Activated B cell treated with CpG ODN at 0.5 μM for 24 hours (primary cell): ENCODE measurements at regions not wholly inside any gene's neighbourhood (a gene's known extent, or its start where the extent isn't known, plus 50 kb on each side); places are given as distances from the start of the nearest gene placed in this dataset.

Experiments used
- ATAC-seq: fragments of 200-7000 bp; cut with Tn5 transposase; one replicate; pipeline ENCODE4 v1.10.0; 2021; ENCODE audit warnings: low read depth, mild to moderate bottlenecking, moderate library complexity
- CTCF ChIA-PET: fragments of 350-600 bp; sonication (Branson Sonifier 250); formaldehyde crosslinking; loops from one replicate; lab custom pipeline; 2021; ENCODE audit warnings: antibody characterized with exemption; lab: Charles Lee
- POLR2A ChIA-PET: fragments of 350-600 bp; sonication (Branson Sonifier 250); formaldehyde crosslinking; loops from one replicate; lab custom pipeline; 2021; ENCODE audit warnings: antibody characterized with exemption; lab: Charles Lee
- DNase-seq: peaks from one replicate; pipeline ENCODE4 v3.0.0; 2022
- H3K27ac Mint-ChIP-seq: one replicate; pipeline ENCODE4 v1.8.0; 2020; ENCODE audit warnings: mixed read lengths
- H3K27me3 Mint-ChIP-seq: one replicate; pipeline ENCODE4 v1.8.0; 2021; ENCODE audit warnings: mixed read lengths
- H3K36me3 Mint-ChIP-seq: one replicate; pipeline ENCODE4 v1.8.0; 2021; ENCODE audit warnings: low read depth, mixed read lengths
- H3K4me1 Mint-ChIP-seq: one replicate; pipeline ENCODE4 v1.8.0; 2021; ENCODE audit warnings: mixed read lengths
- H3K4me3 Mint-ChIP-seq: one replicate; pipeline ENCODE4 v1.8.0; 2020; ENCODE audit warnings: mild to moderate bottlenecking, mixed read lengths
- H3K9me3 Mint-ChIP-seq: one replicate; pipeline ENCODE4 v1.8.0; 2020; ENCODE audit warnings: mixed read lengths
- intact Hi-C: fragments of 100-400 bp; cut with micrococcal nuclease; formaldehyde crosslinking; loops from one replicate; pipeline ENCODE4 v1.15.1; 2024
- TF ChIP-seq, protein P1 (sequence below): fragments of 200-600 bp; IDR thresholded peaks from one replicate; pipeline ENCODE4 v1.8.0; 2022; ENCODE audit warnings: antibody characterized with exemption, mild to moderate bottlenecking

DNA sequence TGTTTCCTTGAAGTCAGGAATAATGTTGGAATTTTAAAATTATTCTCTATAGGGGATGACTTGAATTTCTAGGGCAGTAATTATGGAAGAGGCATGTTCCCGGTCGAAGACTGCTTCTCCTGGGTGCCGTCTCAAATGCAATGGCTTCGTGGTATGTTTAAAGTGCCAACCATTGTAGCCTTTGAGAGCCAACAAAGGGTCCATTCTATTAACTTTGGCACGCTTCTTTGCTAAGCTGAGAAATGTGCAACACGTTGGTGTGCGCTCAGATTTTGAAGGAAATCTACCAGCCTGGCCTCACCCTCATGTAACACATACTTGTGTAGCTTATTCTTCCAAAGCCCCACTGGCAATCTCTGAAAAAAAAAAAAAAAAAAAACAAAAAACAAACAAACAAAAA, 221.2 kb upstream of the ANKH start:
- CTCF ChIA-PET, result interaction anchor here (1.1 kb wide), 1 partner anchor 13 kb away, joined by 4 read pairs; no protein-coding TSS in a partner anchor
- Mint-ChIP-seq H3K9me3 (peaks cover 6% of the 10 kb centered on the region), H3K4me3 (no peak overlapping the region), H3K27ac (no peak overlapping the region), H3K27me3 (no peaks in the 10 kb centered on the region), H3K4me1 (no peaks in the 10 kb centered on the region), H3K36me3 (no peaks in the 10 kb centered on the region)
- POLR2A ChIA-PET, result no interaction called here
- DNase-seq, result no peak
- intact Hi-C loops, result no loop called here
- no peak for ATAC-seq
- TF ChIP-seq, protein P1, sequence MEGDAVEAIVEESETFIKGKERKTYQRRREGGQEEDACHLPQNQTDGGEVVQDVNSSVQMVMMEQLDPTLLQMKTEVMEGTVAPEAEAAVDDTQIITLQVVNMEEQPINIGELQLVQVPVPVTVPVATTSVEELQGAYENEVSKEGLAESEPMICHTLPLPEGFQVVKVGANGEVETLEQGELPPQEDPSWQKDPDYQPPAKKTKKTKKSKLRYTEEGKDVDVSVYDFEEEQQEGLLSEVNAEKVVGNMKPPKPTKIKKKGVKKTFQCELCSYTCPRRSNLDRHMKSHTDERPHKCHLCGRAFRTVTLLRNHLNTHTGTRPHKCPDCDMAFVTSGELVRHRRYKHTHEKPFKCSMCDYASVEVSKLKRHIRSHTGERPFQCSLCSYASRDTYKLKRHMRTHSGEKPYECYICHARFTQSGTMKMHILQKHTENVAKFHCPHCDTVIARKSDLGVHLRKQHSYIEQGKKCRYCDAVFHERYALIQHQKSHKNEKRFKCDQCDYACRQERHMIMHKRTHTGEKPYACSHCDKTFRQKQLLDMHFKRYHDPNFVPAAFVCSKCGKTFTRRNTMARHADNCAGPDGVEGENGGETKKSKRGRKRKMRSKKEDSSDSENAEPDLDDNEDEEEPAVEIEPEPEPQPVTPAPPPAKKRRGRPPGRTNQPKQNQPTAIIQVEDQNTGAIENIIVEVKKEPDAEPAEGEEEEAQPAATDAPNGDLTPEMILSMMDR, result no peak

DNA sequence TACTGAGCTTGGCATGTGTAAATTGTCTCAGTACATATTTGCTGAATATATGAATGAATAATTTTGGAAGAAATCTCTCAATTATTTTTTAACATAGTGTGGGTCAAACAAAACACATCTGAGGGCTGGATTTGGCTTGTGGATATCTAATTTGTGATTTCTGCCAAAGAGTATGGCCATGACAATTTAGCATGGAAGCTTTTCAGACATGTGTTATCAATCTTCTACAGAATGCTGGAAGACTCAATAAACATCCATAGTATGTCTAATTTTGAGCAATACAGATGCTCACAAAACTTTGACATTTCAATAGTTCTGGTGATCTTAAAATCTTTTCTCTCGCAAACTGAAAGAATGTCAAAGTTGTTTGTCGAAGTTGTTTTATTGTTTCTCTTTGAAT, 214.1 kb upstream of the ANKH start:
- intact Hi-C loops, result no loop called here
- POLR2A ChIA-PET, result no interaction called here
- no peak overlapping the region for H3K4me3 Mint-ChIP-seq
- ATAC-seq, result no peak
- TF ChIP-seq, protein P1, result no peak
- H3K4me1 Mint-ChIP-seq, result no peaks in the 10 kb centered on the region
- DNase-seq, result no peak
- H3K27ac Mint-ChIP-seq, result no peak overlapping the region
- CTCF ChIA-PET, result no interaction called here
- H3K27me3 Mint-ChIP-seq, result no peaks in the 10 kb centered on the region
- peaks cover 8% of the 10 kb centered on the region for H3K9me3 Mint-ChIP-seq
- H3K36me3 Mint-ChIP-seq, result no peaks in the 10 kb centered on the region

DNA sequence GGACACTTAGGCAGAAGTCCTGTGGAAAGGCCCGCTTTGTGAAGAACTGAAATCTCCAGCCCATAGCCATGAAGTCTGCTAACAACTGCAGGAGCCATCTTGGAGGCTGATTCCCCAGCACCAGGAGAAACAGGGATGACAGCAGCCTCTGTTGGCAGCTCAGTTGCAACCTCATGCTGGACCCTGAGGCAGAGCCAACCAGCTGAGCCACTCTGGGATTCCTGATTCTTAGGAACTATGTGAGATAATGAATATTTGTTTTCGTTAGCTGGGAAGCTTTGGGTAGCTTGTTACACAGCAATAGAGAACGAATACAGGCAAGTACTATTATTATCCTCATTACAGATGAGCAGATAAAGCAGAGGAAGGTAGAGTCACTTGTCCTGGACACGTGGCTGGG, 210.5 kb upstream of the ANKH start:
- CTCF ChIA-PET, result interaction anchor here (1.0 kb wide), 1 partner anchor 9 kb away, joined by 3 read pairs; no protein-coding TSS in a partner anchor
- no peak overlapping the region for H3K27ac Mint-ChIP-seq
- H3K4me1 Mint-ChIP-seq, result no peaks in the 10 kb centered on the region
- H3K36me3 Mint-ChIP-seq, result no peaks in the 10 kb centered on the region
- peaks cover 2% of the 10 kb centered on the region for H3K9me3 Mint-ChIP-seq
- TF ChIP-seq, protein P1, result no peak
- intact Hi-C loops, result no loop called here
- H3K27me3 Mint-ChIP-seq, result no peaks in the 10 kb centered on the region
- DNase-seq, result no peak
- no peak overlapping the region for H3K4me3 Mint-ChIP-seq
- POLR2A ChIA-PET, result no interaction called here
- no peak for ATAC-seq

DNA sequence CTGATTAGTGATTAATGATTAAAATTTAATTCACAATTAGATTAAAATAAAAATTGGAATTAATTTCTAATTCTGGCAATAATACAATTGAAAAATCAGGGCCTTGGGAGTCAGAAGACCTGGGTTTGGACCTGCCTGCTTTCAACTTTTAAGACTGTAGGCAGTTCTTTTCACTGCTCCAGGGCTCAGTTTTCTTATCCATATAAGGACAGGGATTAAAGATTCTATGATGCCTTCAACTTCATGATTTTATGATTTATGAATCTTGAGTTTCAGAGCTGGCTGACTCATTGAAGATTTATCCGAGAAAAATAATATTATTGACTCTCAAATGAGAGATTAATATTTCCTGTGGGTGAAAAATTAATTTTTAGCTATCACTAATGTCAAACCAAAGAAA, 208.6 kb upstream of the ANKH start:
- no peak for ATAC-seq
- TF ChIP-seq, protein P1, result no peak
- no peak overlapping the region for H3K4me3 Mint-ChIP-seq

DNA sequence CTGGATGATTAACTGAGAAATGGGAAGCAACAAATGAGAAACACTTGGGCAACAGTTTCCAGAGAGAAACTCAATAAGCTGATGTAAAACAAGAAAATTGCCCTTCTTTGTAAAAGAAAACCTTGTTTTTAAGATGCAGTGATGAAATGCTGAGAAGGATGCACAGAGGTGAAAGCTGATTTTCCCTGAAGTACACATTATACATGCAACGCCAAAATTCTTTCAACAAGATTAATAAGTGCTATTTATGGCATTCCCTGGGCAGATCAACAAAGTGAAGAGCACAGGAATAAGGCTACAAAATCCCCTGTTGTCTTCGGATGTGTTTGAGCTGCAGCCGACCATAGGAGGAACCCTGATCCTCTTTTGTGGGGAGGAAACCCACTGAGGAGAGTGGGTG, 208.0 kb upstream of the ANKH start:
- ATAC-seq, result no peak
- intact Hi-C loops, result no loop called here
- ChIA-PET POLR2A (no interaction called here), CTCF (no interaction called here)
- DNase-seq, result no peak
- no peak overlapping the region for H3K4me3 Mint-ChIP-seq
- H3K9me3 Mint-ChIP-seq, result peaks cover 2% of the 10 kb centered on the region
- TF ChIP-seq, protein P1, result no peak
- no peaks in the 10 kb centered on the region for H3K27me3 Mint-ChIP-seq
- H3K36me3 Mint-ChIP-seq, result no peaks in the 10 kb centered on the region
- no peaks in the 10 kb centered on the region for H3K4me1 Mint-ChIP-seq
- H3K27ac Mint-ChIP-seq, result no peak overlapping the region

More for the DNA sequence above, 208.6 kb upstream of the ANKH start:
- H3K36me3 Mint-ChIP-seq, result no peaks in the 10 kb centered on the region
- intact Hi-C loops, result no loop called here
- POLR2A ChIA-PET, result no interaction called here
- H3K27me3 Mint-ChIP-seq, result no peaks in the 10 kb centered on the region
- H3K4me1 Mint-ChIP-seq, result no peaks in the 10 kb centered on the region
- H3K9me3 Mint-ChIP-seq, result peaks cover 2% of the 10 kb centered on the region
- H3K27ac Mint-ChIP-seq, result no peak overlapping the region
- CTCF ChIA-PET, result no interaction called here
- no peak for DNase-seq
